ENCODE measurements at regions not wholly inside any gene's neighbourhood (a gene's known extent, or its start where the extent isn't known, plus 50 kb on each side); places are given as distances from the start of the nearest gene placed in this dataset.

DNA sequence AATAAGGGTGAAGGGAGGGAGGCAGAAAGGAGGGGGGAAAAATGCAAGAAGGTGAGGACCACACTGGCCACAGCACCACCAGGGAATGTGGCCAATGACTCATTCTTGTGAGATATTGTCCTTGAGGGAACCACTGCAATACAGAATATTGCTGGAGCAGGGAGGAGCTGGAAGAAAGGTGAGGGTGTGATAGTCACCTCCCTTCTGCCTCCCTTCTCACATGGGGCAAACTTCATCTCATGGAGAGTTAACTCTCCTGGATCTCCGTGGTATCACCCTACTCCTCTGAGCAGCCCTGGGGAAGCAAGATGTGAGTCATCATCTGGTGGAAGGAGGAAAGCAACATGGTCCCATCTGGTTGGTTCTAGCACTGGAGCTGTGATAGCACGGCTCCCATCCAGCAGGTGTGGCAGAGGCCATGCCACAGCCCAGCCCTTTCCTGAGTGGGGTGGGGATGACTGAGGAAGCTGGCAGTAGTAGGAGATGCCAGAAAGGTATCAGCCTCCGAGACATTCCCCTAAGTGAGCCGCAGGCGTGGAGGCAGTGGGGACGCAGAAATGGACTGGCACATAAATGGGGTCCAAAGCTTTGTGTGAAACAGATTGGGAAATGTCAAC, 115.9 kb upstream of the LPP start:
- DNase-seq (ENCODE audit: low spot score): no peak

DNA sequence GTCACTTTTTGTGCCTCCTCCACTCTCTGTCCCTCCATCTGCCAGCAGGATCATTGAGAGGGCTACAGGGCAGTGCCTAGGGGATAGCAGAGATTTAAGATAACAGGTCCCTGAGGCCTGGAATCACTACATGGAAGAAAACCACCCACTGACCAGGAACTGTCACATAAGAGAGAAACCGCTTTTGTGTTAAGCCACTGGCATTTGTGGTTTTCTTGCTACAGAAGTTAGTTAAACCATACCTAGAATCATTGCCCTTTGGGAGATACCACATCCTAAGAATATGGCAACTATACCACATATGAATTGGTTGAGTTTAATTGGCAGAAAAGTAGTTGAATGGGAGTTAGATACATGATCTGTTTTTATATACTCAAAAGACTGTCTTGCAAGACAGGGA, 112.8 kb upstream of the LPP start:
- no peak for DNase-seq (ENCODE audit: low spot score)

DNA sequence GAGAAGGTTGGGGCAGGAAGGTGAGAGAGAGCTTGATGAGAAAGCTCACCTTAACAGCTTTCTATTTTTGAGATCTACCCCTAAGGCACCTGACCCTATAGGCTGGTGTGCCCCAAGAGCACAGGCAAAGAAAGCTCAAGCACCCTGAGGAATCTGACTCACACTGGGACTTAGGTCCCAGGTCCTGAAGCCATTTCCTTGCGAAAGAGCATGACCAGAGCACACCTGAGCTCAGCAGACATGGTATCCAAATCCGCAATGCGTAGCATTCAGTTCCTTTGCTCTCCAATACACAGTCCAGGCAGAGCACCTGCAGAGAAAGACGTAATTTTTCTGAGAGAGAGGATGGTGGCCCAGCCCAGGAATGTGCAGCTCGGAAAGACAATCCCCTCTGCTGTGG, 112.1 kb upstream of the LPP start:
- DNase-seq (ENCODE audit: low spot score): no peak

DNA sequence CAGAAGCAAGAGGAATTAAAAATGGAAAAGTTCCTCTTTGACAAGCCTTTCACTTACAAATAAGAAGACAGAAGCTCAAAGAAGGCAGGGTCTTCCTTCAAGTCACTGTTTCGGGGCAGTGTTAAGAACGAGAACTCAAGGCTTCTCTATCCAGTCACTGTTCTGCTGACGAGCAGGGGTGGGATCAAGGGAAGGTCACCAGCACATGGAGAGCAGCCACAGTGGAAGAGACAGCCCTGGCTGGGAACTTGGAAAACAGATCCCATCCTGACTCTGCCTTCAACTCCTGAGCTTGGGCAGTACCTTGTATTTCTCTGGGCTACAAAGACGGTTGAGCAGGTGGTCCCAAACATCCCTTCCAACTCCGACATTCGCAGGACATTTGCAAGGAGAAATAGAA, 111.5 kb upstream of the LPP start:
- DNase-seq (ENCODE audit: low spot score): no peak

DNA sequence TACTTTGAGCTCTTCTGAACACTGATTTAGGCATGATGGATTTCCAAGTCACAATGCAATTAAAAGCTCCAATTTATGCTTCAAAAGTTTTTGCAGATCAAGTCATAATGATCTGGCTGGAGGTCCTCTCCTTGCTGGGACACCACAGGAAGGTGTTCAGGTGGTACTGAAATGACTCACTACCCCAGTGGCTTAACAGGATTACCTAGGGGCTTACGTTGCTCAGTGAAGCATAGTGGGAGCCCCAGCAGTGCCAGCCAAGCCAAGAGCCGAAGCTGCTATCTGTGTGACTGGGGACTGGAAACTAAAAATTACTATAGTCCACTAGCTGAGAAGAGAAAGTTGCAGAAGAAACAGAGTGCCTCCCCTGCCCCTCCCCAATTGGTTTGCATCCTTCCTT, 110.1 kb upstream of the LPP start:
- DNase-seq (ENCODE audit: low spot score): no peak

DNA sequence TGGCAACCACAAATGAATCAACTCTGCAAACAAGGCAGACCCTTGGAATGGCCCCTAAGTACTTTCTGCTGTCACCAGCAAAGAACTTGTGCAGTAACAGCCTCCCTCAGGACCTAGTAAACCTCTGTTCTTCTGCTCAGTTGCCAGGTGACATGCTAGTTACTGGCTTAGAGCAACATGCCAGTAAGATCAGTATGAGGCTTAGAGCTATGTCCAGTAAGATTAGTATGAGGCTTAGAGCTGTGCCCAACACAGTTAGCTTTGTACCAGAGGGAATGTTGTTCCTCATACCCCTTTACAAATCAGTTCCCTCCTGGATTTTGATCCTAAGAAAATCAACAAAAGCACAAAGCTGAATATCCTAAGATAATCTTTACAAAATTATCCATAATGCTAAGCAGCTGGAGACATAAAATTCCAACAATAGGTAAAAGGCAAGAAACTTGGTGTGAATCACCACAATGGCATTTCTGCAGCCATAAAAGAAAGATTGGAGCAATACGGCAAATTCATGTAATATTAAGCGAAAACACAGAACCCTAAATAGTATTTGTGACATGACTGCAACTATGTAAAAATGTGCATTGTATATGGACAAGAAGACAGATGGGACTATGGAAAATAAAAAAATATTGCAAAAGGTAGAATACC, 107.3 kb upstream of the LPP start:
- no peak for DNase-seq (ENCODE audit: low spot score)

DNA sequence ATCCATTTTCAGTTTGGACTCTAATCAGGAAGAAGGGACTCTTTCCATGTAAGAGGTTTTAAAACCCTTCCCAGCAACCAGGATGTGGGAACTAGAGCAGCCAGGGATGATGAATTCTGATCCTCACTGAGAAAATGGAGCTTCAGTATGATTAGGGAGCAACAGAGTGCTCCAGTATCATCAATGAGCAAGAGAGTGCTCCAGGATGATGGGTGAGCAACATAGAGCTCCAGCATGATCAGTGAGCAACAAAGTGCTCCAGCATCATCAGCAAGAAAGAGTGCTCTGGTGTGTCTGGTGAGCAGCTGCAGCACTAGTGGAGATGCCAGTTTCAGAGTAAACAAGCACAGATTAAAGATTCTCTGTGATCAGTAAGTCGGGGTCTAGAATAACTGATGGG, 106.4 kb upstream of the LPP start:
- no peak for DNase-seq (ENCODE audit: low spot score)

DNA sequence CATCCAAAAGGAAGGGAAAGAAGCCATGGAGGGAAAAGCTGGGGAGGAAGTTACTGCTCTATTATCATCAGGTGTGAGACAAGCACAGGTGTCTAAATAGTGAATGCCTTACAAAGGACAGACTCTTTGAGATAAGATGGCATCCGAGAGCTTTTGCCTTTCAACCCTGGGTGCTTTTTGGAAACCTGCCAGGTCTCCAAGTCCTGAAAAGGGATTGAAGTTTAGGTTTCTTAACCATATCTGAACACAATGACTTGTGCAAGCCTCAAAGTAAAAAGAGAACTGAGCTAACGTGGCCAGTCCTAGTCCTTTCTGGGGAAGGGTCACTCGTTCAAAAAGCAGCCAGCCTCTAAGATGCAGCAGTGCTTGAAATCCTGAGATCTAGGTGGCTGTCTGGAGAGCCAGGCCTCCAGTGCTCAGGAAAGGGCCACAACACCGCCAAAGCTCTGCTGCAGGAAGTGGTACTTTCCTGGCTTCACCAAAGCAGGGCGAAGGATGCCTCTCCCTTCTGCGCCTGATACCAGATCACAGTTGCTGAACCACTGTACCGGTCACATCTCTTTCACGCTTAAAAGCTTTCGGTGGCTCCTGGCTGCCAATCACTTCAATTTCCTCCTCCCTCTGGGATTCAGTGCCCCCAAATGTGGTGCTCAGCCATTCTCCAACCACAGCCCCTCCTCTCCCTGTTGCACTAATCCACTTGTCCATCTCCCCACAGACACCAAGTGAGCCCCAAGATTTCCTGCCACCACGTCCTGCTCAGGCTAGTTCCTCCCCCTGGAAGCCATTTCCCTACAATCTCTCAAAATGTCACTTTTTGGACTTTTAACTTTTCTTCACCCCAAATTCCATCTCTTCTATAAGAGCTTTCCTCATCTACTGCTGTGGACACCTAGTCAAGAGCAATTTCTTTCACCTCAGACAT, 104.1 kb upstream of the LPP start:
- no peak for DNase-seq (ENCODE audit: low spot score)

DNA sequence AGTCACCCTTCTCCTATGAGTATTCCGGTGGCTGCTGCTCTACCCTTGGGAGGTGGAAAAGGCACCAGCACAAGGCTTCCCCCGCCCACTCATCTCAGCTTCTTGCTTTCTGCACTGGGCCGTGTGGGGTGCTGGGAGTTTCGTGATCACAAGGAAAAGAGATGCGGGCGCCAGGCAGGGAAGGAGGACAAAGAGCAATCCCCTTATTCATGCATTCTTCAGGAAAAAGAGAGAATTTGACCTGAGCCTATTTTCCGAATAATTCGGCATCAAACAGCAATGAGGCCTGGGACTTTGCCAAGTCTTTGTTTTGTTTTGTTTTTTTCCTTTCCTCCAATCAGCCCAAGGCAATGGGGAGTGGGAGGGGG, 102.2 kb upstream of the LPP start:
- DNase-seq (ENCODE audit: low spot score): no peak

DNA sequence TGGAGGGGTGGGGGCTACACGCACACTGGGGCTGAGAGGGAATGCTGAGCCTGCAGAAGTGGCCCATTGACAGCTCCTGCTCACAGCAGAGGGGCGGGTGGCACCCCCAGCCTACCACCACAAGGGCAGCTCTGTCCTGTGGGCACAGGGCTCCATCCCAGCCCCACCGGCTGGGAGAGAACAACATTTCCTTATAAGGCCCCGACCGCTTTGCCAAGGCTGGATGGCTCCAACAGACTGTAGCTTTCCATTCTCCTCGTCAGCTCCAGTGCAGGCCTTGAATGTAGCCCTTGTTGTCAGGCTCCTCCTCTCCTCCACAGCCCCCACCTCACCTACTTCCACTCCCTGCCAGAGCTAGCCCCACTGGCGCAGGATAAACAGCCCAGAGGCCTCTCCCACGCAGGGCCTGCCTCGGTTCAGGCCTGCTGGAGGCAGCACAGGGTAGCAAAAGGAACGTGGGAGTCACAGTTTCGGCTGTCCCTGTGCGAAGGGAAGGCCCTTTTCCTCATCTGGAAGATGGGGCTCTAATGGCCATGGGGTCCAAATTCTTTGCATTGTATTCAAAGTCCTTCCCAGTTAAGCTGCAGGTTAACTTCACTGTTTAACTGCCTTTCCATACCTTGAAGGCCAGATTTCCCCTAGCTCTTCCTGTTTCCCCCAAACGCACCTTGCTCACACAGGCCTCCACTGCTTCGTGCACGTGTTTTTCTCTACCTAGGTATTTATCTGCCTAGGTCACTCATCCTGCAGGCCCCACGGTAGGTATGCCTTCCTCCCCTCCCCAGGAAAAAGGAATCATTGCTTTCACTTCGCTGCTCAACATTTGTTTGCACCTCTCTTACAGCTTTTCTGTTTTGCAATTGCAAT, 101.6 kb upstream of the LPP start:
- DNase-seq (ENCODE audit: low spot score): no peak

DNA sequence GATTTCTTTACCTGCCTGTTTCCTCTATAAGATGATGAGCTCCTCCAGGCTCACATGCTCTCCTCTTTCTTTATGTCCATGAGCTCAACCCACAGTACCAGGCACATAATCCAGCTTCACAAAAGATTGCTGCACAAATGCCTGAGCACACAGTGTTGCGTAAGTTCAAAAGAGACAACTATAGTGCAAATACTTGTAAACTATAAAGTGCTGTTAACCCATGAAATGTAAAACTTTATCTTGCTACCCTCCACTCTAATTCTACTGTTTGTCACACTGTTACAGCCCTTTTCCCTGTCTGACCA, 101.0 kb upstream of the LPP start:
- DNase-seq (ENCODE audit: low spot score): no peak

DNA sequence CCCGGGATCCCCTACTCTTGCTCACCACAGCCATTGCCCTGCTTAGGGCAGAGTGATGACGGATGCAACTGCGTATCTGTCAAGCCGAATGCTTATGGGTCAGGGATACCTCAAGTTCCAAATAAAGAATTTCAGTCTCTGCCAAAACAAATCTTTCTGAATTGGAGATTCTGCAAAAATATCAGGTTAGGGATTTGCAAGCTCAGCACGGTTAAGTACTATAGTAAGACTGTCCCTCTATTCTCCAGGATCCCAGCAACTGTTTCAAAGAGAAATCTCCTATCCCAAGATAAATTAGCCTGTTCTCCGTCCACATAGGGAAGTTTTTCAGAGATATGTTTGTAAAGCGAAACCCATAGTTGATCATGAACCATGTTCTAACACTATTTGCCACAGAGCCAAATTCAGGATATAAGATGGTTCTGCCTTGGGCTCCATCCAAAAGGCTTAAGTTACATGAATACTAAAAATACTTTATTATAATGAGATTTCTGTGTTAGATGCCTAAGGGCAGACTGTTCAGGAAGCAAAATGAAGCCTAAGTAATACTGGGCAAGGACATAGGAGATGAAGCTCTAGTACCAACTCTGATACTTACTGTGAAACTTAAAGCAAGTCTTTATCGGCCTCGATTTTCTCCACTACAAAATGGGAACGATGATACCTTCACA, 100.1 kb upstream of the LPP start:
- no peak for DNase-seq (ENCODE audit: low spot score)

DNA sequence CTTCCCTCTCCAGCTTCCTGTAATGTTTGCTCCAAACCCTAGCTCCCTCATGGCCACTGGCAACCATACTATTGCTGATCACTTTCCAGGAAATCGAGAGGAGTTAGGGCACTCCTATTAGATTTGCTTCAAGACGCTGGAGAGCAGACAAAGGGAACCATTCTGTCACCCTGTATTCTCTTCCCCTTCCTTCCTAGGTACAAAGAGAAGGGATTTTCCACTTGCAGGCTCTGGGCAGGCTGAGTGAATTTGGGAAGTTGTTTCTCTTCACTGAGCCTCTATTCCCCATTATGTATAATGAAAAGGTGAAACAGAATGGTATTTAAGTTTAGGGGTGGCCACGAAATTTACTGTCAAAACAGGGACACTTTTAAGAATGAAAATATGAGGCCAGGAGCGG, 99.4 kb upstream of the LPP start:
- DNase-seq (ENCODE audit: low spot score): no peak

DNA sequence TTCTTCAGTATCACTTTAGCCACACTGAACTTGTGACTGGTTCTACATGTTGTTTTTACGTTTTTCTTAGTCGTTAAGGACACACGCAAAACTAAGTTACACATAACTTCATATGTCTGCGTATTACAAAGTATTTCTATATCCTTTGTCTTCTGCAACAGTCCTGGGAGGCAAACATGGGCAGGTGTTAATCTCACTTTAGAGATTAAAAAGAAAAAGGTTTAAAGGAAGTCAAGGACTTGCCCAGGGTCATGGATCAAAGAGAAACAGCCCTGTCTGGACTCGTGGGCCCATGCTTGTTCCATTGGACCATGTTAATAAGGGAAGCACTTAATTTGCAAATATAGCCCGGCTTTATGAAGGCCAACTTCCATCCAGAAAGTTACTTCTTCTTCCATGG, 98.6 kb upstream of the LPP start:
- DNase-seq (ENCODE audit: low spot score): no peak

DNA sequence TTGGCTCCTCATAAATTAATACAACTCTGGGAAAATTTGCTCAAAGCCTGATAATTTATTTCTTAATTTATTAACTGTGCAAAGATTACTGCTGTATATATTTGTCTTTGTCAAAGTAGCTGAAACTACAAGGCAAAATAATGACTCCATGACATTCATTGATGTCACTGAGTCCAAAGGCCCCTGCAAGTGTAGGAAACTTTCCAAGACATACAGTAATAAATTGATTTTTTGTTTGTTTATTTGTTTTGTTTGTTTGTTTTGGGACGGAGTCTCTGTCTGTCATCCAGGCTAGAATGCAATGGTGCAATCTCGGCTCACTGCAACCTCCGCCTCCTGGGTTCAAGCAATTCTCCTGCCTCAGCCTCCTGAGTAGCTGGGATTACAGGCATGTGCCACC, 96.8 kb upstream of the LPP start:
- DNase-seq (ENCODE audit: low spot score): no peak

DNA sequence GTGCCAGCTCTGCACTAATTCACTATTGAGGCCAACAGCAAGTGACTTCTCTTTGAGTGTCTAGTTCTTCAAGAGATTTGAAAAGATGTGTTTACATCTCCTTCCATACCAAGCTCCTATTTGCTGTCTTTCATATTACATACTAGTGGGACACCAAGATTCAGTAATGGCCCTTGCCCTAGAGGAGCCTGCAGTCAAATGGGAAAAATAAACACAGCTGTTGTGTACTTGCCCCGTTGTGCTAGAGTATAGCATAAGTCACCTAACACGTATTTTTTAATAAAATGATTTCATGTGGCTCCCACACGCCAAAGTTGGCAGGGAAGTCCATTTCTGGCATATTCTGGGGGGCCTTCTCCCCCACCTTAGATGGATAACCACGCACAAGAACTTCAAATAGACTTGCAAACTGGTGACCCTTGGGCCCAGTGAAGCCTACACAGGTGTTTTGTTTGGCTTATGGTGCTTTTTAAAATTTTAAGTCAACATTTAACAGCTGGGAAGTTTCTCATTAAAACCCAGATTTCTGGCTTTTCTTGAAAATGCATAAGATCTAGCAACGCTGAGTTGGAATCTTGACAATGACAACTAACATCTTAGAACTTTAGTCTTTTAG, 95.3 kb upstream of the LPP start:
- DNase-seq (ENCODE audit: low spot score): no peak

DNA sequence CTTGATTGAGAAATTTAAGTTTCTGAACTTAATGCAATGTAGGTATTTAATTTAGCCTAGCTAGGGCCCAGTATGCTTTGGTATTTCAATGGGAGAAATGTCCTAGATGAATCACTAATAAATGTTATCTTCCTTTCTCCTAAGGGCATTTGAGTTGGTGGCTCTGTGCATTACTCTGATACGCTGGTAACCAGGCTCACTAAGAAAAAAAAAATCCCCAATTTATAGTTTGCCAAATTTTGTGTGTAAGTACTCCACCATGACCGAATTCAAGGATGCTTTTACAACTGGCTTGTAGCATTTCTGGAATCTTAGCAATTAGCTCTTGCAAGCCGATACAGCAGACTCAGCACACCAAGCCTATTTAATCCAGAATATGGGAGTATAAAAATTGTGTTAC, 94.6 kb upstream of the LPP start:
- no peak for DNase-seq (ENCODE audit: low spot score)

DNA sequence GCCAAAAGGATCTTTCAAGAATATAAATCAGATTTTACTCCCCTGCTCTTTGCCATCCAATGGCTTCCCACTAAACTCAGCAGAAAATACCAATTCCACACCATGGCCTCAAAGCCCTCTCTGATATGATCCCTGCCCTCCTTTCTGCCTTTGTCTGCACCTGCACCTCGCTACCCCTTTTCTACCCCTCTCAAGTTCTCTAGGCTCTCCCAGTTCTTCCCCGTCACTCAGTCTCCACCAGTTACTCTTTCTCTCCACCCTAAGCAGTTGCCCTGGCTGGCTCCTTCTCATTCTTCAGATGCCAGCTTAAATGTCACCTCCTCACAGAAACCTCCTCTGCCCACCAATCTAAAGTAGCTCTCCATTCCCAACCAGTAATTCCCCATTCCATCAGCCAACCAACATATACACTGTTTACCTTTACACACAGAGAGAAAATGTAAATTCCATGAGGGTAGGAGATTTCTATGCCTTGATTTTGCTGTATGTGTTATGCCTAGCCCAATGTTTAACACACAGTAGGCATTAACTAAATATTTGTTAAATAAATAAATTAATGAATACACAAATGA, 93.6 kb upstream of the LPP start:
- DNase-seq (ENCODE audit: low spot score): no peak

DNA sequence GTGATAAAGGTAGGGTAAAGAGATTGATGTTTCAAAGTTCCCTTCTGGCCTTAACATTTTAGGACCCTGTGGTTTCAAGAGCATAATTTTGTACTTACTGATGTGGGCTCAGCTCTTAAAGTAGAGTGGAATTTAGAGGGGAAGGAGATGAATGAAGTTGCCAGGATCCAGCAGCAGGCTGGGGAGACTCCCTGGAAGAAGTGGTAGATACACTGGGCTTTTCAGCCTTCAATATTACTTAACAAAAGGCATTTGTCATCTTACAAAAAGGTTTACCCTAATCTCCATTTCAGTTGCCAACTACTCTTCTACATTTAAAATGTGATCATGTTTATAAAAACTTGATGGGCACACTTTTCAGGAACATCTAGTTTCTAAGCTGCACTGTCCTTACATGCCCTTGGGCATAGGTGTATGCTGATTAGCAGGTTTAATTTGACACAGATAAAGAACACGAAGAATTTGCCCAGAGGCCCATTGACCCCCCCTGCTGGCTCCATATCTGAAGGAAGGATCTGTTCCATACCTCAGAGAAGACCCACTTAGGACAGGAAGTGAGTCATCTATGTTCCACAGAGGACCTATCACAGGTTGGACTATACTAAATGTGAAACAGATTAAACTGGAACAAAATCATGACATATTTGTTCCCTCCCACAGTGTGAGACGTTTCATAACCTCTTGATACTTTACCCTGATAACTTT, 93.0 kb upstream of the LPP start:
- no peak for DNase-seq (ENCODE audit: low spot score)

DNA sequence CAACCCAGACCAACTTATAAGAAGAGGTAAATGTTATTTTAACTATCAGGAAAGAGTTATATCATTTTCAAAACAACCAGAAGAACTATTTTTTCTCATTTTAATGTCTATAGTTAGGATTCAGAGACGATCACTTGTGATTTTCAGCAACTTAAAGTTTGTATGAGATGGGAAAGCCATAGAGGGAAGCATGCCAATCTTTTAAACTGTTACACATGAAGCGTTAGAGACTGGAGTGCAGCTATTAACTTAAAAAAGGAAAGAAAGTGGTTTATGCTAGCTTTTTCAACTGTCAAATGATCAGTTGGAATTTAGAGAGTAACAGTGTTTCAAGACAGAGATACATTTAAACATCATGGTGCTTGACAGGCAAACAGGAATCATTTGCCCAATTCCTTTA, 91.7 kb upstream of the LPP start:
- DNase-seq (ENCODE audit: low spot score): no peak
